Hepatocyte (in vitro differentiated cells): ENCODE measurements at regions not wholly inside any gene's neighbourhood (a gene's known extent, or its start where the extent isn't known, plus 50 kb on each side); places are given as distances from the start of the nearest gene placed in this dataset.

Experiments used
- CTCF ChIP-seq: fragments of 200-600 bp; sonication (generic); IDR thresholded peaks from 2 replicates; pipeline ENCODE4 v1.5.1; 2016; ENCODE audit warnings: antibody characterized with exemption, mild to moderate bottlenecking; ENCODE audit not compliant: poor library complexity
- EZH2 ChIP-seq: fragments of 200-600 bp; sonication (generic); IDR thresholded peaks from 2 replicates; pipeline ENCODE4 v1.6.1; 2016; ENCODE audit warnings: antibody characterized with exemption, mild to moderate bottlenecking, borderline replicate concordance

GRCh38 chr18:77879829-77880228, 630.2 kb downstream of the GALR1 start:
- TF ChIP-seq CTCF (no peak), EZH2 (no peak)
